GM19043 (cell line): ENCODE measurements at regions not wholly inside any gene's neighbourhood (a gene's known extent, or its start where the extent isn't known, plus 50 kb on each side); places are given as distances from the start of the nearest gene placed in this dataset.

Experiments used
- ATAC-seq: cut with Tn5 transposase; IDR thresholded peaks from one replicate; pipeline ENCODE4 v1.9.1; 2021; ENCODE audit warnings: low read depth; ENCODE audit not compliant: unreplicated experiment

DNA sequence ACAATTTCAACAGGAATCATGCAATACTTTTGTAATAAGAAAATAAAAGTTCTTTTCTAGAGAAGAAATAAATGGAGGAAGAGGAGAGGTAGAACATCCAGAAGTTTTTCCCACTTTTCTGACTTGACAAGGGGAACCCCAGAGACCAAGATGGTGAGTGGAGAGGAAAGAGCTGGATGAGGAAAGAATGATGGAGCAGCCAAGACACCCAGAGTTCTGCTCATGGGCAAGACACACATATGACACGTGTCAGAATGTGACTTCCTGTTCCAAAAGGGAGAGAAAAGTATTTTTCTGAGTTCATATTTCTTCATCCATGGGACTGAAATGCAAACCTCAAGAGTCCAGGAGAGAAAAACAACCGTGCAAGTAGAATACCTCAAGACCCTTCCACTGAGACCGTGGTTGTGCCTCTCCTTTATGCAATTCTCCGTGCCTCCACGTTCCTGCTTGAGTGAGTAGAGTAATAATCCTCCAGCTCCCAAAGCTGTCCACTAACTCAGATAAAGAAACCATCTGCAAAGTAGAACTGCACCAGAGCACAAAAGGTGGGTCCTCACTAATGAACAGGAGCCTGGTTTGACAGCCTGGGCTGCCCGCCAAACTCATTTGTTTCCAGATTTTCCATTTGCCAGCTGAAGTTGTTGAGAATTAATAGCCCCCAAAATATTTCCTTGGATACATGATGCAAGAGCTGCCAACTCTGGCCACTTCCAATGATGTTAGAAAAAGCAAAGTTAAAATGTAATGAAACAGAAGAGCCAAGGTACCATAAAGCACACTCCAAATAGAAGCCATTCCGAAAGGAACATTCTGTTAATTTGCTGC, 272.6 kb upstream of the IGF1R start:
- ATAC-seq: no peak

DNA sequence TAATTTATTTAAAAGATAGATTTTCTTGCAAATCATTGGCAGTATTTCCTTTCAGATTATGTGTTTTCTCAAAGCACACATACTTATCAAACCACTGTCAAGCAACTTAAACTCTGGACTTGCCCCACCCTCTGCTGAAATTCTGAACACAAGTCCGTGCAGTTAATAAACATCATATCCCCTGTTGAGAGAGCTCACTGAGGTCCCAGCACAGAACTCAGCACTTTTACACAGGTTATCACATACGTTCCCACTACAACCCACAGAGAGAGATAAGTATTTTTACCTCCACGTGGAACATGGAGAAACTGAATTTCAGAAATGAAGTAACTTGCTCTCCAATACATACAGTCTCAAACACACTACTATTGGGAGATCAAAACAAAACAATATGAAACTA, 267.6 kb upstream of the IGF1R start:
- no peak for ATAC-seq

DNA sequence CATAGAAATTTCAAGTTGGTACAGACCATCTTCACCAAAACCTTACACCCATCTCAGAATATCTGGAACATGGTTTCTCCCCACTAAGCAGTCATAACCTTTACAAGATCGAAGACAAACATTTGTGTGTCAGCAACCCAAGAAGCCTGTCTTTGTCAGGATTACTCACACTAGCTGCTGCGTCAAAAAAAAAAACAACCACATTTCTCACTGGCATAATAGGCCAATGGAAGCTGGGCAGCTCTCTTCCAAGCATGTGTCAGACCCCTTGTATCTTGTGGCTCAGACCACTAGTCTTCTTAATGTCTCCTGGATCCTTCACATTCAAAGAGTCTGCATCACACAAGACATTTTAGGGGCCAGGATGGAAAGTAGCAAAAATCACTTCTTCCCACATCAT, 266.9 kb upstream of the IGF1R start:
- ATAC-seq: no peak

DNA sequence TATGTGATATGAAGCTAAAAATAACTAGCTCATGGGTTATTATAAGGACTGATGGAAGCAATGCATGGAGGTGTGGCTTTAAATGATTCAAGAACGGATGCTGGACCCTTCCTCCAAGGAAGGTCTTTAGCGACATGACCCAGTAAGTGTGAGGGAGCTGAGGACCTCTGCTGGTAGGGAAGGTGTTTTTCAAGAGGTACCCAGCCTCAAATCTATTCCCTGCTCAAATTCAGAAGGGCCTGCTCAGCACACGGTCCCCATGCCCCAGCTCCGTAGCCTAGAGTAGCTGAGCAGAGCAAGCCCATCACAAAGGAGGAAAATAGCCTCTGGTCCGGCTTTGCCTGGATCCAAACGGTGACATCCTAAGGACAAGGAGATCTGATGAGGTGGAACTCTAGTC, 266.2 kb upstream of the IGF1R start:
- no peak for ATAC-seq

DNA sequence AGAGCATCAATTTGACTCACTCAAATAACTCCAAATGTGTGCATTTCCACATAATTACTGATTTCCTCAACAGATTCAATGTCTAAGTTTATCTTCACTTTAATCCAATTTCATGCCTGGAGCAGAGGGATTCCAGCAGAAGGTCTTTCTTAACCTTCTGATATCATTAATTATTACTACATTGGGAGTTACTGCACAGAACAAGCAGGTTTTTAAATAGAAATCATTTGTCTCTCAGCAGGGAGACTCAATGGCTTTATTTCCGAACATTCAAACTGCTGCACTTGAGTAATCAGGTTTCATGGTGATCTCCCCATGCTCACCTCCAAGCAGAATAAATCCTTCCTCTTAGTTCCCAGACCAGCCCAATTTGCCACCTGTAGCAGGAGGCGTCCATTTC, 264.8 kb upstream of the IGF1R start:
- no peak for ATAC-seq

DNA sequence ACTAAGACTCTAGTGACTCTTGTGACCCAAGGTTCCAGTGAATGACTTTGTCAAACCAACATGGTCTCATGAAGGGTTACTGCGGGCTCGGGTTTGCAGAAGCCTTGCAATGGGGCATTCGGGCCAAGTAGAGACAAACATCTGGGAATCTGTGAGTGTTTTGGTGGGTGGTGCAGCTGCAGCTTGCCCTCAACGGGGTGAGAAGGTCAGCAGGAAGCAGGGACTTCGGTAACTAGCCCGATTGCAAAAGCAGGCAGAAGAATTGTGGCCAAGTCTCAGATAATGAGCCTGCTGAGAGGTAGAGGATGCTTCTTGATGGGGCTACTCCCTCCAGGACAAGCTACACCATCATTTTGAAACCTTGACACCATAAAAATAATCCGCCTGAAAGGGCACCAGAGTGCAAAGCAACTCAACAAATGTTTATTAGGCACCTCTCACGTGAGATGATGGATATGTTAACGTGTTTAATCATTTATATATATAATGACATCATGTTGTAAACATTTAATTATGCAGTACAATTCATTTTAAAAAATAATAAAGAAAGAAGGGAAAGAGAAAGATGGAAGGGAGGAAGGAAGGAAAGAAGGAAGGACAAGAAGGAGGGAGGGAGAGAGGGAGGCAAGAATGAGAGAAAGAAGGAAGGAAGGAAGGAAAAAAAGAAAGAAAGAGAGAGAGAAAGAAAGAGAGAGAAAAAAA, 263.9 kb upstream of the IGF1R start:
- no peak for ATAC-seq

DNA sequence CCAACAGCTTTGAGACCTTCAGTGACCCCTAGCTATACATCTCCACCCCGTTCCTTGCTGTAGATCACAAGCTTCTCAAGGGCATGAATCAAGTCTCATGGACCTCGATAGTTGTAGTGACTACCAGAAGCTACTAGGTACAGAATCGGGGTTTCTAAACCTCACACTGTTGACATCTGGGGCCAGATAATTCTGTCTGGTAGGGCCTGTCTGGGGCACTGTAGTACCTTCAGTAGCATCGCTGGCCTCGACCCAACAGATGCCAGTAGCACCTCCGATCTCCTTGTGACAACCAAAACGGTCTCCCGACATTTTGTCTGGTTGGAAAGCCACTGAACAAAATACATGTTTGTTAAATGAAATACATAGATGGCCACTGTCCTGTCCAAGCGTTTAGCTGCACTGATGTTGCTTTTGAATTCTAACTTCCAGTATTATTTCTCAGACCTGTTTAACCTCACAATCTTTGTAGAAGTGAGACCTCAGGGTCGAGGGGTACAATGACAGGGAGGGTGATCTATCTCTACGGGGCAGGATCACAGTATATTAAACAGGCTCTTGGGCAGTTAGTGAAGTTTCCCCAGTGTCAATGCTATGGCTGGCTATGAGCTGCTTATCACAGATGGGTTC, 262.5 kb upstream of the IGF1R start:
- ATAC-seq: no peak

DNA sequence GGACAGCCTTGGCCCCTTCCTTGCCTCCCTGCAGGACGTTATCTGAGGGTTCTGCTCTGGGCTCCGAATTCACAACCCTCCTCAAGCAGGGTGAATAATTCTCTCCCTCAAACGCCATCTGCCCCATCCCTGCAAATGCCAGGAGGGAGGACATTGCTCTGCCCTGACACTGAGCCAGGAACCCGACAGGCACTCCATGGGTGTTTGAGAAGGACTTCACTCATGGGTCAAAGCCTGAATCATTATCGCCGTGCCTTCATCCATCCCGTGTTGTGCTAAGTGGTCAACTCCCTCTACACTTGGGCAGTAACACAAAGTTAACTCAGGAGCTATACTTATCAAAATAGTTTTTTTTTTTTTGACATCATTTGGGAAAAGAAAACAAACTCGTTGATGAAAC, 261.8 kb upstream of the IGF1R start:
- ATAC-seq: no peak

DNA sequence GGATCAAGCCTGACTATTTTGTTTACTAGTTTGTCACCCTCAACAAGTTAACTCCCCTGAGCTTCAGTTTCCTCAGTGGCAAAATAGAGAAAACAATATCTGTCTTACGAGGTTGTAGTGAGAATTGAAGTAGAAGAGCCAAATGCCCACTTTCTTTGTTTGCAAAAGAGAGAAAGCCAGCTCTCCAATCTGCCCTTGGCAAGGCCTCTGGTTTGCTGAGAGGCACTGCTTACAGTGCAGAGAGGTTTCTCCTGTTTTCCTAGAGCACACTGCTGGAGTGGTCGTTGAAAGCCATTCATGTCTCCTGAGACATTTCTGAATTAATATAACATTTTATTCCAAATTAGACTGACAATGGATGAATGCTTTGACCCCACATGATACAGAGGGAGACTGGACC, 260.5 kb upstream of the IGF1R start:
- ATAC-seq: no peak

DNA sequence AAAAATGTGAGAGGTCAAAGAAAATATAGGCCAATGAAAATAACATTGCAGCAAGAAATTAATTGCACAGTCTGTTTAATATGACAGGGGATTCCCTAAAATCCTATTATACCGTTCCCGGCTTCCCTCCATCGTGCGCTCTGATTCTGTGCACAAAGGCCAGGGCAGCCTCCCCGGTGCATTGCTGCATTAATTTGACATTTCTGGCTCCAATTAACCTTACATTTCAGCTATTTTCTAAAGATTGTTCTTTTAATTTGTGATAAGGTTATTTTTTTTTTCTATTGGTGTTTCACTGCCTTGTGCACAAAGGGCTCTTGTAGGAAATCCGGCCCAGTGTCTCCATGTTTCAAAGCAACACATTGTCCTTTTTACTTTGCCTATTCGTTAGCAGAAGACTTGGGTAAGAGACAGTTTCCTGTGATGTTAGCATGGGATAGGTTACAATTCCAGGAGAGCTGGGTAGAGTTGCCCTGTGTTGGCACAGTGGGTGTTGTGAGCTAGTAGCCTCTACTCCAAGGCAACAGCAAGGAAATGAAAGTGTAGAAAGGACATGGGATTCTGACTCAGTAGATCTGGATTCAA, 257.3 kb upstream of the IGF1R start:
- ATAC-seq: no peak

DNA sequence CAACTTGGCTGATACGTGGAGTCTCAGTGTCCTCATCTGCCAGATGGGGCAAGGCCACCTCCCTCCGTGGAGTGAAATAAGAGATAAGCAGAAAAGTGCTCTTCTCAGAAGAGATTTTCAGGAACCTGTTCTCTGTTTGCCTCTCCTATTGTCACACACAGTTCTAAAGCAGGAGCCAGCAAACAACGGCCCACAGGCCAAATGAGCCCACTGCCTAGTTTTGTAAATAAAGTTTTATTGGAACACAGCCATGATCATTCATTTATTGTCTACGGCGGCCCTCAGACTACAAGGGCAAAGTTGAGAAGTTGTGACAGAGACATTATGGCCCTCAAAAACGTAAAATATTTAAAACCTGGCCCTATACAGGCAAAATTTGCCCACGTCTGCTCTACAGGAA, 256.8 kb upstream of the IGF1R start:
- ATAC-seq: no peak

DNA sequence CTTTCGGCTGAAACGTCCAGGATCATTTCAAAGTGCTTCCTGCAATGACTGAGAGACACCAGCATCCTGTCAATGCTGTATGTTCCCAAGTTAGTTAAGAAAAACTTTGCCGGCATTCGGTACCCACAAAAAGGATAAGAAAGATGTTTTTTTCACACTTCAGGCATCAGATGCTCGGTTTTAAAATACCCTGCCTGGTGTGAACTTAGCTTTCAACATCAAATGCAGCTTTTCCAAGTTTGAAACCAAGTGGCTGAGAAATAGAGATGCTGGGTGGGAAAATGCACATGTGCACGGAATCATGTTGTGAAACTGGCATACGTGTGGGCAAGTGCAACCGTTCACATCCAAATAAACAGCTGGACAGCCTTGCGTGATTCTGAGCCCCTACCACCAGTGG, 254.9 kb upstream of the IGF1R start:
- ATAC-seq: no peak

DNA sequence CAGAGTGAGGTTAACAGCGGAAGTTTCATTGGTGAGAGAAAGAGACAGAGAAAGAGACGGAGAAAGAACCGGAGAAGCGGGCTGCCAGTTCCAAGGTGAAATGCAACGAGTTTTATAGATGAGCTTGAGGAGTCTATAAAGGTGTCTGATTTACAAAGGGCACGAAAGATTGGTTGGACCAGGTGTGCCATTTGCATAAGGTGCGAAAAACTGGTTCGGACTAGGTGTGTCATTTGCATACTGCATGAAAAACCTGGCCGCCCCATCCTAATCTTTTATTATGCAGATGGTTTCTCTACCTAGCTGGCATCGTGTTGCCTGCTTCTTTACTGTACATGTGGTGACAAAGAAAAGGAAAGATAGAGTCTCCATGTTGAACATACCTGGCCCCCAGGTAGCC, 253.8 kb upstream of the IGF1R start:
- no peak for ATAC-seq

DNA sequence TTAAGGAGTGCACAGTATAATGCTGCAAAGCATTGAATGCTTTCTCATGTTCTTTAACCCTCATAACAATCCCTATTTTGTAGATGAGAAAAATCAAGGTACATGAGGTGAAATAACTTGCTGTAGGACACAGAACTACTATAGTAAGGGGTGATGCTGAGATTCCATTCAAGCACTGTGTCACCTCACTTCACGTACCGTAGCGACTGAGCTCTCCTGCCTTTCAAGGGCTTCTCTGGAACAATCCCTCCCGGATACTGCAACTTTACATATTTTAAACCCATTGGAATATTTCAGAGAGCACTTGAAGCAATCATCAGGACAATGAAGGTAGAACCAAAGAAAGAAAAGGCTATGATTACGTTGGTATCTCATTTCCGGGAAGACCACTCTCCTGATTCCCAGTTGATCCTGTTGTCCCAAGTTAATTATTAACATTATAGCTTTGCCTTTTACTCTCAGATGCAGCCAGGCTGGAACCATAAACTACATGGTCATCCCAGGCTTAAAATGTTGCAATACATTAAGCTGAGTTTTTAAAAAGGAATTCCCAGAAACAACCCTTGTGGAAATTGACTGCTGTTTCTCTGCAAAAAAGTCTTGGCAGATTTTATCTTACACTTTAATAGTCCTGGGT, 252.2 kb upstream of the IGF1R start:
- no peak for ATAC-seq

DNA sequence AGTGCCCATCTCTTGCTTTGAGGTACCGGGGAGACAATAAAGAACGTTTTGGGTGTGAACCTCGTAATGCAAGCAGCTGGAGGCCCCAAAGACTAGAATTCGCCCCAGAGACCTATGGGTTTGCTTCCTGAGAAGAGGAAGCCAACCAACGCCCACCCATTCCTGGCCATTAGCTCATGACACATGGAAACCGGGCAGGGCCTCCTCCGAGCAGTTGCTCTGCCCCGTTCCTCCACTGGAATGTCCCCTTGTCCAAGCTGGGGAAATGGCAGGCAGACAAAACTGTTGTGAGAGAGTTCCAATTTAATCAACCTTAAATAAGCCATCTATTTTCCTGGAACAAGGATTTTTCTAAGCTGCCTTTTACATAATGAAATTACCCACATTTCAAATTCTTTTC, 250.9 kb upstream of the IGF1R start:
- no peak for ATAC-seq

DNA sequence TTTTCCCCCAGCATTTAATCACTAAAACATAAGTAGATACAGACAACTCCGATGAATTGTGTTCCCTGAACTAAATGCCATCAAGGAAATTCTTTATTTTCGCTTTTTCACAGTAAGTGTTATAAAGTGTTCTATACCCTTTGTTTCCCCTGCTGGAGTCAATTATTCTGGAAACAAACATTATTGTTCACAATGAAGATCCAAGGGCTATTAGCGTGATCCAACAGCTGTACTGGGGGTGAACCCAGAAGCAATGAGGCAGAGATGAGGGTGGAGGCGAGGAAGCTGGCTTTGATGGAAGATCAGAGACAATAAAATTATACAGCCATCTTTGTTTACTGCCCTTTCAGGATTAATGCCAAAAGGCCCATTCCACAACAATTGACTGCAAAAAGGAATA, 250.3 kb upstream of the IGF1R start:
- no peak for ATAC-seq

DNA sequence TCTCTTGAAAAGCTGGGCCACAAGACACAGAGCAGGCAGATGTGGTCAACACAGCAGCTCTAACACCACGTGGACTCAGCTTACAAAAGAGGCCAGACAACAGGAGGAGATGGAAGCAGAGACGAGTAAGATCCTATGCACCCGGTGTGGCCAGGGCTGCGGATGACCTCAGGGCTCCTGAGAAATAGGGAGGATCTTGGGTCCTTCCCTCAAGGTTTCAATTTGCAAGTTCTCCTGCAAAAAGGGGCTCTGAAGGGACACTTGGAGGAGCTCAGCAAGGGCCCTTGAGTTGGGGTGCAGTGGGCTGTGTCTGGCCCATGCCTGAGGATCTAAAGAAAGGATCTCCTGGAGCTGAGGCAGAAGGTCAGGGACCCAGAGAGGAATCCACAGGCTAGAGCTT, 249.5 kb upstream of the IGF1R start:
- no peak for ATAC-seq

DNA sequence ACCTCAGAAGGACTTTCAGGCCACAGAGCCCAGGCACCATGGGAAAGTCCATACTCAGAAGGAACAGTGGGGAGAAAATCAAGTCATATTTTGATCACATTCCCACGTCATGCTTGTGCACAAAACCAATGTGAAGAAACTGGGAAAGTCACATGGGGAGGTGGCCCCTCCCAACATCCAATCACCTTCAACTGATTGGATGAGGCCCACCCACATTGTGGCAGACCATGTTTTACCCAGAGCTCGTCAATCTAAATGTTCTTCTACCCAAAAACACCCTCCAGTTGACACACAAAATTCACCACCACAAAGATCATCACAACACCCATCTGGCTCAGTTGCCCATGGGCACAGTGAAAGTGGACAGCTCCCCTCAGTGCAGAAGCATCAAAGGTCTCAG, 248.2 kb upstream of the IGF1R start:
- ATAC-seq: no peak

DNA sequence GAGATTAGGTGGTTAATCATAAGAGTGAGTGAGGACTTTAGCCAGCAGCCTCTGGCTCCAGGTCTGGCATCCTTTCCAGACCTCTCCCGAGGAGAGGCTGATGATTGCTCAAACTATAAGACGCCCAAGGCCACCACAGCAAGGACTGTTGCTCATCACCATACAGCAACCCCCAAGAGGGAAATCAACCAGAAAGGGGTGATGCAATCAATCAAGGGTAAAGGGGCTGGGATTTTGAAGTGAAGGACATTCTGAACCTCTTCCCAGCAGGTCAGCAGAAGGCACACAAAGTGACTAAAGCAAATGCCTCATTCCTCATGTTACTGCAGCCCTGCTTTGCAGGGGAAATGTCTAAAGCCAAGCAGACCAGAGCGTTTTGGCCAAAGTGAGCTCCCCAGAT, 247.3 kb upstream of the IGF1R start:
- no peak for ATAC-seq

DNA sequence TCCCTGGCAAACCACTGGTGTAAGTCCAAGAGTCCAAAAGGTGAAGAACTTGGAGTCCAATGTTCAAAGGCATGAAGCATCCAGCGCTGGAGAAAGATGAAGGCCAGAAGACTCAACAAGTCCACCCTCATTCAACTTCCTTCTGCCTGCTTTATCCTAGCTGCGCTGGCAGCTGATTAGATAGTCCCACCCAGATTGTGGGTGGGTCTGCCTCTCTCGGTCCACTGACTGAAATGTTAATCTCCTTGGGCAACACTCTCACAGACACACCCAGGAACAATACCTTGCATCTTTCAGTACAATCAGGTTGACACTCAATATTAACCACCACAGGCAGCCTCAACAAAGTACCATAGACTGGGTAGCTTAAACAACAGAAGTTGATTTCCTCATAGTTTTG, 245.9 kb upstream of the IGF1R start:
- ATAC-seq: no peak

DNA sequence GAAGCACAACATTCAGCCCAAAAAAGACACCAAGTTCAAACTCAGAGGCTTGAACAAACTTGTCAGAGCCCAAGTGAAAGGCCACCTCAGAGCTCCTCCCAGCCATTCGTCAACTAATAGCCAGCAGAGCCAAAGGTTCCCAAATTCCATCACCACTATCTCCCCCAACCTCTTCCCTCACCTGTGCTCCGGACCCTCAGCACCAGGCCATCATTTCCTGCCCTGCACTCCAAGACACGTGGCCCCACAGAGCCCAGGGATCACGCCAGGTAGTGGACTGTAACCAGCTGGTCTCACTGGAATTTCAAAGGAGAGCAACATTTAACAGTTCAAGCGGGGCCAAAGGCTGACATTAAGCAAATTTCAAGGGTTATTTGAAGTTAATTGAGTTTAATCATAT, 245.2 kb upstream of the IGF1R start:
- ATAC-seq: no peak
